ENCODE measurements at regions not wholly inside any gene's neighbourhood (a gene's known extent, or its start where the extent isn't known, plus 50 kb on each side); places are given as distances from the start of the nearest gene placed in this dataset.
"Not testable (repeated sequence)": the region's sequence is repeated elsewhere in the genome, so short reads cannot be mapped to it uniquely, and the experiment has no call there.

DNA sequence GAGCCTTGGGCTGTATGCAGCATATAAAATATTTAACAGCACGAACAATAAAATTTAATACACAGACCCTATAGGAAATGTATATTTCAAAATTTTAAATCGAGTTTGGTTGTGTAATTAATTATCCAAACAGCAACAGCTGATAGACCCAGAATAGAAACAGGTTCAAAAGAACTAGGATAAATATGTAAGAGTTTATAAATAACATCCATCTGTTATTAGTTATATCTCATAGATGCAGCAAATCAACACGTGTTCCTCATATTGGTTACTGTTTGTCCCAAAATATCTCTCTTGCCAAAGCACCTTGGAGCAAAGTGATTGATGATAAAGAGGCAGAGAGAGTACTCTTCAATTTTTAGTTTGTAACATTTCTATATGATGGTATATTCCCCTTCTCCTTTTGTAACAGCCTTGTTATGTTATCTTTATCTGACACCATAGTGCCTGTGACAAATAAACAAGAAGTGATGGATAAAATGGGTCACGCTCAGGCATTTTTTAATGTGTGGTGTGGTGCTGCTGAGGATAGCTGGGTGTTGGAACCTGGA, 260.6 kb upstream of the NBEA start:
- DNase-seq (ENCODE audit: low read depth in 2 of 2): no peak

DNA sequence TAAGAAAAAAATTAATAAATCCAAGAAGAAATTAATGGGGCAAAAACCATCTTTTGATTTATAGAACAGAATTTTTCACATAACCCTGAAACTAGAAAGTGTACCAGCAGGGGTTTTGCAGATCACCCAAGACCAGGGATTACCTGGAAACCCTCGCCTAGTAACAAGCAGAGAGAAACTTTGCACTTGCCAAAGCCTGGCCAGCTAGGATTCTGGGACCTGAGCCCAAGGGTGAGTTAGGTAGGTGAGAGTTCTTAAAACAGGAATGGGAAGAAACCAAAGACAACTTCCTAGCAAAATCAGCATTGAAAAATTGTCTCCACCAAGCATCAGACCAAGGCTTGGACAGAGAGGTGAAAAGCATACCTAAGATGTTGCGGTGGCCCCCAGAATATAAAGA, 247.0 kb upstream of the NBEA start:
- no peak for DNase-seq (ENCODE audit: low read depth in 2 of 2)

DNA sequence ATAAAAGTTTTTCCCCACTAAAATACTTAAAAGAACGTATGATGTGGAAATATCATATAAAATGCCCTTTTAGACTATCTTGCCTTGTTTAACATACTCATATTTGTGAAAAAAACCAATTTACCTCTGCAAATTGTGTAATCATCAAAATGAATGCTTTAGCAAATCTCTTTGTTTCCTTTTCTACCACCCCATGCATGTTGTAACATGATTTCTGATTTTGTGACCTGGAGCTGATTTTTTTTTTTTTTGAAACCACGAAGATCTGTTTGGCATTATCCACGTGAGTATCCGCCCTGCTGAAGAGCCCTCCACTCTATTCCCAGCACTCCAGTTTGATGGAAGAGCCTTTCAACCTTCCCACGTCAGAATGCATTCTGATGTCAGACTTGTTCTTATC, 245.8 kb upstream of the NBEA start:
- DNase-seq (ENCODE audit: low read depth in 2 of 2): no peak

DNA sequence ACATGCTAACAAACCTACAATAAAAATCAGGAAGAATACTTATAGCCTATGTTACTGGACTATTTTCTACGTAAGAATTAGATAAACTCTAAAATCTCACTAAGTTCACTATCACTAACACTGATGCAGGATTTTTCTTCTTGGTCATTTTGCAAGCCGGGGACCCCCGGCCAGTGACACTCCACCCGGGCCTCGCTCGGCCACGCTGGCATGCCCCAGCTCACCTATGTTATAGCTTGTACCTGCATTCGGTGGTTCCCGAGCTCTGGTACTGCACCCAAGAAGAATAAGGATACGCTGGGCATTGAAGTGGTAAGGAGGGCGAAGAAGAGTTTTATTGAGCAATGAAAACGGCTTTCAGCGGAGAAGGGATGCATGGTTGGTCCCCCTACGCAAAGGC, 245.3 kb upstream of the NBEA start:
- no peak for DNase-seq (ENCODE audit: low read depth in 2 of 2)

DNA sequence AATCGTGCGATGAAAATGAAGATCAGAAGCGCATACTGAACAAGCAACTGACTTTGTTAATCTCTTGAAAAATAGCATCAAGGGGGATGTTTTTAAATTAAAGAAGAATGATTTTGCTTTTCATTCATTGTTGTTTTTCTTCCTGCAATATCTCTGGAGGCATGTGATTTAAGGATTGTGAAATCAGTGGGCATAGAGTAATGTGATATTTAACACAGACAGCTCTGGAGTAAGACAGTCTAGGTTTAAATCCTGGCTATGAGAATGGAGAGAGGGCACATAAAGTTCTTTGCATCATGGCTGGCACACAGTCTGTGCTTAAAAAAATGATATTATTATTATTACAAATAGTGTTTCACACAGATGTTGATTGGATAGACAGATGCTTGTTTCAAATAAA, 243.1 kb upstream of the NBEA start:
- no peak for DNase-seq (ENCODE audit: low read depth in 2 of 2)

DNA sequence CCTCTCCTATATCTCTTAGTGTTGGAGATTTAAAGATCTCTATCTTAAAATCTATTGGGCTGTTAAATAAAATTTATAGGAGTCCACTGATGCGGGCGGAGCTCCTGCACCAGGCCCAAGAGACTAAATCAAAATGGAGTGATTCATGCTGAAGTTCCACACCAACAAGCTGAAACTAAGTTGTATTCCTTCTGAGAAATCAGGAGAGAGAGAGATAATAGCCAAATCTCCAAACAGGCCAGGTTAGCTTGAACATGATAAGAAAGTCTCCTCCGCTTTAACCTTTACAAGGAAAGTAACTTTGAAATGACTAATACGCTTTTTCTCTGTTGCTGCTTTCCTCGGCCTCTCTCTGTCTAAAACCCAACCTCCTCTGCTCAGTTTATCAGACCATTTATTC, 241.9 kb upstream of the NBEA start:
- DNase-seq (ENCODE audit: low read depth in 2 of 2): no peak

DNA sequence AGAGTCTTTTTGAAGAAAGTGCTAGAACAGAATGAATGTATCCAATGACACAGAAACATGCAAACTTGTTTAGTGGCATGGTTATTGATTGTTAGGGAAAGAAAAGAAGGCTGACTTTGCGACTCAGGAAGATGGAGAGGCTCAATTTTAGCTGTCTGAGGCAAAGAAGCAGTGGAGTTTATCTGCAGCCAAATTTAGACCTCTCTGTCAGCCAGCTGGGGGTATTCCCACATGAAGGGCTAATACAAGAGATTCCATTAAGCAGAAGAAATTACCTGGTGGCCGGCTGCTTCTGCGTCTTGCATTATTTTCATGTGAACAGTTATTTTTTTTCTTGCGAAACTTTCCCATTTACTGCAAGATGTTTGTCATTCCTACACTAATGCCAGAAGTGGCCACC, 240.2 kb upstream of the NBEA start:
- no peak for DNase-seq (ENCODE audit: low read depth in 2 of 2)

DNA sequence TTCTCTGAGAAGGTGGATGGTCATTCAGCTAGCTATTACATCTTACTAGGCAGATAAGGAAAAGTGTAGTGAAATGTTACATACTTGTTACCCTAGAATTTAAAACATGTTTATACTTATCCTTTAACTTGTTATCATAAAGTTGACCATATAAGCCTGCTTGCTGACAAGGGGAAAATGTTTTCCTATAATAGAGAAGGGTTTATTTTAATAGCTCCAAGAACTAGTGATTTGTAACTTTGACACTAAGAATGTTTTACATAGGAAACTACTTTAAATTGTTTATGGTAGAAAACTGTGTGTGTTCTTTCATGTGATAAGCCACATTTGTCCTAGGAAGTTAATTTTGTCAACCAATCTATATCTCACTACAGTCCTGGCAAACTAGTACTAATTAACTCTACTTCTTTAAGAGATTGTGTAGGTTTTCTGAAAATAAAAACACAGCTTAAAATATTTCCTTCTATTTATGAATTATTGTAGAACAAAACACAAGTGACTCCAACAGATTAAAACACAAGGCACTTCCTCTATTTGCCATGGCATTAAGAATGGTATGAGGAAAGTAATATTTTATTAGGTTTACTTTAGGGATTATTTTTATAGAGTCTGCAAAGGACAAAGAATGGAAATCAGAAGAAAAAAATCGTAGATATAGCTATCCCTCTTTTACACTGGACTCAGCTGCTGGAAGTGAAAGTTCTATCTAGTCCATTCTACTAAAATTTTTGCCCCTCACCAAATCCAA, 233.3 kb upstream of the NBEA start:
- DNase-seq (ENCODE audit: low read depth in 2 of 2): no peak

DNA sequence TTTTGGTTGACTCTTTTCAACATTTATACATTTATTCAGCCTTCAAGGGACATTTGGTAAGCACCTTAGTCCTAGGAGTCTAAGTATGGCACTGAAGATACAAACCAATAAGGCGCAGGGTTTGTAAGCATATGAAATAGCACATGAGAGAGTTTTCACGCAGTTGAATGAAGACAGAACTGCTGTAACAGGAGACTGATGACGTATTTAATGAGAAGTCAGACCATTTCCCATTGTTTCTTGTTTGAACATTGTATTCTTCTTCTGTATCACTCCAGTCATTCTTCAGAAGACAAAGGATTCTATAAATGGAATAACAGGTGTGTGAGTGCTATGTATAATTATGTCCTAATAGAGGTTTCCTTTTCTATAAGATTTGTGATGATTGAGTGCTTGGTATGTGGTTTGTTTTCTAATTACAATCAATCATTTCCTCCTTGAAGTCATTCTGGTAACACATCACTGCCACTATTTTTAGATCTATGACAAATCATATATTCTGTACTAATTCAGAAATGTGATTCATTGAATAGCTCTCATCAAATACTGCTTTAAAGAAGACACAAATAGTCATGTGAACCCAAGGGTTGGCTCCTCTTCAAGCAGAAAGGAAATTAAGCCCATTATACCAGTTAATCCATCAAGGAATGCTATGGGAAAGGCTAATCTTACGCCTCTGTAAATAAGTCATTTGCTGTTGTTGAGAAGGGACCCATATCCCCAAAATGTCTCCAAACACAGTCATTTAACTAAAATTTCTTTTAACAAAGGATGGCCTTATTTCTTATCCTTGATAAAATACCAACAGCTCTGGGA, 222.8 kb upstream of the NBEA start:
- DNase-seq (ENCODE audit: low read depth in 2 of 2): no peak

DNA sequence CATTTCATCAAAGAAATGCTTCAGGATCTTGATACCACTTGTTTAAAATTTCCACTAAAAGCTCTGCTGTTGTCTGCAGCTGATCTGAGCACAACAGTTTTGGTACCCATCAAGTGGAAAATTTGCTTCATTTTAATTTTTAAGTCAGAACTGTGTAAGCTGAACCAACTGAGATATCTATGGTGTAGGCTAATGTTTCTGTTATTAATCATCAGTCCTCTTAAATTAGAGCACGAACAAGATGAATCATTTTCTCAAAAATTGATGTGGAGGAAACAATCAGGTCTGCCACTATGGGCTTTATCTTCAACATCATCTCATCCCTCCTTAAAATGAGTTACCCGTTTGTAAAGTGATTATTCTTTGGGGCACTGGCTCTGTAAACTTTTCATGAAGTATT, 221.5 kb upstream of the NBEA start:
- DNase-seq (ENCODE audit: low read depth in 2 of 2): no peak

DNA sequence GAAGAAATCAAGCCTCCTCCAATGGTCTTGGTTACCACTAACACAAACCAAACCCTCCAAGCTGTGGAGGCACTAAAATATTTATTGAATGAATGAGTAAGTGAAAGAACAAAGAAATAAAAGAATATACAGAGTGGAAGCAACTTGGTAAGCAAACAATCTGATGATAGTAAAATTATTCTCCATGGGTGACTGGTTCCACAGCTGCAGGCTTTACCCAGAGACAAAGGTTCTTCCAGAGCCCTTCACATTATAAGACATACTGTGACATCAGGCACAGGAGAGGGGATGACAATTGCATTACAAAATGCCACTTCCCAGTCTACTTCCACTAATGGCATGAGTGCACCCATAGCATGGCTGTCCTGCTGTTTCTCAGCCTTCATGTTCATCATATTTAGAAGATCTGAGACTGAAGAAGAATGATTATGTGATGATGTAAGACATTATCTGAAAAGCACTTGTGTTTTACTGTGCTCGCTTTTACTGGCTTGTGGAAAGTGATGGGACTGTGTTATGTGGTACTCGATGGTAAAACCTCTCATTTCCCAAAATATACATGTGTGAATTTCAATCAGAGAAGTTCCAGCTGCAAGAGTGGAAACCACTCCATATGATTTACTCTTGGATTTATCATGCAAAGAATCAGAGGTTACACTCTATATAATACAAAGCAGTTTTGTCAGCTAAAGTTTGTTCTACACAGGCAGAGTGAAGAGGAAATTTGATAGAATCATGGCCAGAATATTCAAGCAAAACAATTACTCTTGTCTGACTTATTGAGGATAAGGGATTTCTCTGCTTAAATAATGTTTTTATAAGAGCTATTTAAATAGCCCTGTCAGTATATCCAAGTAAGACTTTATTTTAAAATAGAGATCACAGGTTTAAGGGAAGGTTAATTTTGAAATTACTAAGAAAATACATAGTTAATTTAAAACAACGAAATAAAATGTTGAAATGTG, 220.2 kb upstream of the NBEA start:
- DNase-seq (ENCODE audit: low read depth in 2 of 2): no peak

DNA sequence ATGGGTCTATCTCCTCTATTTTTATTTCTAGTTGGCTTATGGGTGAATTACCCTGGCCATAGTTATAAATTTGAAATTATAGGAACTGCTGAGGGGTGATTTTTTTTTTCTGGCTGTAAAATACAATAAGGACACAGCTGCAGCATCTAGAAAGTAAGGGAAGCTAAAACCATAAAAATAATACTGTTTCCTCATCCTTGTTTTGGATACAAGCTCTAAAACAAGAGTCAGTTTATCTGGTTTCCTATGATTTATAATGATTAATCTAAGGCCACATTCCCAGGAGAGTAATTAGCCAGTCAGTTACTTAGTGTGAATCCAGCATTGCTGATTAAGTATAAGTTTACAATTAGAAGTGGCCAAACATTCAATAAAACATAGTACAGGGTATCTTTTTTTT, 219.1 kb upstream of the NBEA start:
- no peak for DNase-seq (ENCODE audit: low read depth in 2 of 2)

DNA sequence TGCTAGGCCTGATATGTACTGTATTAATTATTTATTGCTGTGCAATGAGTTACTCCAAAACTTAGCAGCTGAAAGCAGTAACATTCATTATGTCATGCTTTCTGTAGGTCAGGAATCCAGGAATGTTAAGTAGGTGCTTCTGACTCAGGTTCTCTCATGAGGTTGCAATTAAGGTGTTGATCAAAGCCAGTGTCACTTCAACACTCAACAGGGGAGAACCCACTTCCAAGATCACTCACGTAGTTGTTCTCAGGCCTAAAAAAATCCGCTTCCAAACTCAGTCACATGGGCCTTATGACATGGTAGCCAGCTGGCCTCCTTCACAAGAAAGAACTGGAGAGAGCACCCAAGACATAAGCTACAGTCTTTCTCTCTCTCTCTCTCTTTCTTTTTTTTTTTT, 211.1 kb upstream of the NBEA start:
- no peak for DNase-seq (ENCODE audit: low read depth in 2 of 2)

DNA sequence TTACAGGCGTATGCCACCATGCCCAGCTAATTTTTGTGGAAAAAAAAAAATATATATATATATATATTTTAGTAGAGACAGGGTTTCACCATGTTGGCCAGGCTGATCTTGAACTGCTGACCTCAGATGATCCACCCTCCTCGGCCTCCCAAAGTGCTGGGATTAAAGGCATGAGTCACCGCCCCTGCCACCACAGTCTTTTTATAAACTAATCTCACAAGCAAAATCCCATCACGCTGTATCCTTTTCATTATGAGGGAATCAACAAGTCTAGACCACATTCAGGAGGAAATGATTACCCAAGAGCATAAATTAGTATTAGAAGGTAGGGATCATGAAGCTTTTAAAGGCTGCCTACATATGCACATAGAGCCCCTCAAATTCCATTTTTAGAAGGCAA, 210.6 kb upstream of the NBEA start:
- no peak for DNase-seq (ENCODE audit: low read depth in 2 of 2)

DNA sequence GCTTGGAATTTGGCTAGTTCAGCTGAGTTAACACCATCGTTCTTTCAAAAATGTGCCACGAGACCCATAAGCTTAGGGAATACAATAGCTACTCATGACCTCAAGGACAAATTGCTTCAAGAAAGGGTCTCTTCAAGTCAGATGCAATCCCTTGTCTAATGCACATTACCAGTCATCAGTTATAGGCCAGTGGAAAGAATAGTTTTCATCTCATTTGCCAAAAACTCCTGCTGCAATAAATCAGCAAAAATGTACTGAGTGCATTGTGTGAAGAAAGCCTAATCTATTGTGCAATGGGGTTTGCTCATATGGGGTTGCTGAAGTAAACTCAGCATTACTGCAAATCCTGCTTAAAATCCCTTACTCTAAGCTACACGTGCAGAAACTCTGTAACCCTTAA, 208.3 kb upstream of the NBEA start:
- no peak for DNase-seq (ENCODE audit: low read depth in 2 of 2)

DNA sequence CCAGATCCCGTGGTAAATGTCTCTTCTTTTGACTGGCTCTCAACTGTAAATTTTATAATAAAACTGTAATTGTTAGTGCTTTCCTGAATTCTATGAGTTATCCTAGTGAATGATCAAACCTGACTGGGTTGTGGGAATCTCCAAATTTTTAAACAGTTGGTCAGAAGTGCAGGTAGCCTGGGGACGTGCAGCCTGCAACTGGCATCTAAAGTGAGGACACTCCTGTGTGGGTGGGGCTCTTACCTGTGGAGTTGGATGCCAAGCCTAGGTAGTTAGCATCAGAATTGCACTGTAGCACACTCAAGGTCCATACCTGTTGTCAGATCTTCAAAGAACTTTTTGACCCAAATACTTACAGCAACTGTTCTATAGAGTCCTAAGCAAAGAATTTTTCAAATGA, 207.1 kb upstream of the NBEA start:
- DNase-seq (ENCODE audit: low read depth in 2 of 2): no peak

DNA sequence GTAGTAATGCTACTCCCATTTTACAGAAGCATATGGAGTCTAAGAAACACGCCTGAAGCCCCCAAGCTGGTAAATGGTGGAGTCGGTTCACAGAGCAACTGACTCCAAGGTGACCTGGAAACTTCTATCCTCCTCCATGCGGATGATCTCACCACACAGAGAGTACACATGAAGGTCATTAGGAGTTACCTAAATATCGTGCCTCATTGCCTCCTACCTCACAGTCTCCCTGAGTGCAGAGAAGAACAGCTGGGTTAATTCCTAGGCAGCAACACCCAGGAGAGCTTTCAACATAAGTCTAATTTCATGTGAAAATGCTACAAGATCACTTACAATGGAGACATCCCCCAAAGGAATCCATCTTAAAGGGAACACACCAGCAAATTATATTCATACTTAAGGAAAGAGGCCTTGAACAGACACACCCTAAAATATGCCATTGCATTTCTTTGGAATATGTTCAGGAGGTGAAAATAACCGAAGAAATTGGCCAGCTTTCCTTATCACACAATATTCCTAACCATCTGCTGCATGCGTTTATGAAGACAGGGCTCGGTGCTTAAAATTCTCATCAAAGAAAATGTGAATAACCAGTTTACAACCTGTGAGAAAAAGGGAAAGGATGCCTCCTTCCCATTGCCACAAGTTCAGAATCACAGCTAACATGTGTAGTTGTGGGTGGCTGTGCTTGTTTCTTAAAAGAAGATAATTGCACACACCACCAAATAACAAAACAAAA, 203.6 kb upstream of the NBEA start:
- DNase-seq (ENCODE audit: low read depth in 2 of 2): no peak

DNA sequence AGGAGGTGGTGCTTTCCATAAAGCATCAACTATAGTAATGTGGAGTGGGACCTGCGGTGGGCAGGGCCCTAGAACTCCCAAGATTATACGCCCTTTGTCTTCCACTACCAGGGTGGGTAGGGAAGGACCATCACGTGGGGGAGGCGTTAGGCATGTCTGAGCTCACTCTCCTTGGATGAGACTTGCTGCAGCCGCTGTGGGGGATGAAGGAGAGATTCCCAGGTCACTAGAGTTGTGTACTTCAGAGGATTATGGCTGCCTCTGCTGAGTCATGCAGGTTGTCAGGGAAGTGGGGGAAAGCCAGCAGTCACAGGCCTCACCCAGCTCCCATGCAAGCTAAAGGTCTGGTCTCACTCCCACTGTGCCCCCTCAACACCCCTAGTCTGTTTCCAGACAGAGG, 195.0 kb upstream of the NBEA start:
- DNase-seq (ENCODE audit: low read depth in 2 of 2): not testable (repeated sequence)

DNA sequence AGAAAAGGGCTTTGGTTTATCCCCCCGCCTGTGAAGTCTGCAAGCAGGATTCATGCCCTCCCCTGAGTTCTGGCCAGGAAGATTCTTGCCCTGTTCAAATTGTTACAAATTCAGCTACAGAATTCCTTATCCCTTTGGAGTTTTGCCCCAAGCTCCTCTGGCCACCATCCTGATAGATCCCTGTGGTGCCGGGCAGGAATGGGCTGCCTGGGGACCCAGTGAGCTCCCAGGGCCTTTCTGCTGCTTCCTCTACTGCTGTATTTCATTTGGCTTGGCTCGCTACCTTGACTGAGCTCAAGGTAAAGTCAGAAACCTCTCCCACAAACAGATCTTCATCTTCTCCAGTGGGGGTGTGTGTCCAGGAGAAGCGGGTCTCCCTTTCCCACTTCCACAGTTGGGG, 194.6 kb upstream of the NBEA start:
- no peak for DNase-seq (ENCODE audit: low read depth in 2 of 2)

DNA sequence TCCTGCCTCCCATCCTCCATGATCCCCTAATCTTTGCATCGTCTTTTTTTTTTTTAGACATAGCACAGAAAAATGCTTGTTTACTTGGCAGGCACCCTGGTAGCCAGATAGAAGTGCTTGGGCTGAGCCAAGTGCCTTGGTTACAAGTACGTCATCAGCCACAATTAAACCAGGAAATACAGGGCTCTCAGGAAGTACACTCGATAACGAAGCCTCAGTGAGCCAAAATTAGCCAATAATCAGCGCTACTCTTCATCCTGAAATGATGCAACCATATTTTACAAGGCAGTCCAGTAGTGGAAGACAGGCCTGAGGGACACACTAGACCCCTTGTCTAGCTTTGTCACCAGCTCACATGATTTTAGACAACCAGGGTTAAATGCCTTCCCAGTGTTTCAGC, 194.0 kb upstream of the NBEA start:
- DNase-seq (ENCODE audit: low read depth in 2 of 2): no peak

DNA sequence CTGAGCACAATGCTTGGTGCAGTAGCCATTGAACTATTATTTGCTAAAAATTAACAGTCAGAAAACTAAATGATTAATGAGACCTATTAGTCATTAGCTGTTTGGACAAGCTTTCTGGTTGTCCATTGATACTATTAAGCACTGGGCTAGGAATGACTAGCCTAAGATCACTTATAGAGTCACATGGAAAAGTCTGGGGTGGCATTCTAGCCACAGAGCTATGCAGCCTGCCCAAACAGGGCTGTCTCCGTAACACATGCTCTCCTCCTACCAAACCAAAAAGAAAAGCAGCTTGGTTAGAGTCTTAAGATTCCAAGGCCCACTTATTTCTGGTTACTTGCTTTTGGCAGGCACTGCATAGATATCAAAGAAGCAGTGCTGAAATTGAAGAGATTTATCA, 193.5 kb upstream of the NBEA start:
- no peak for DNase-seq (ENCODE audit: low read depth in 2 of 2)

Measured in stimulated activated CD4-positive, alpha-beta T cell treated with anti-CD3 and anti-CD28 coated beads, Interleukin-1b, Interleukin-23, amount 100 ng/mL, for 1 hour (primary cell).